K562 (cell line): ENCODE measurements at regions not wholly inside any gene's neighbourhood (a gene's known extent, or its start where the extent isn't known, plus 50 kb on each side); places are given as distances from the start of the nearest gene placed in this dataset.

ENCODE experiments used
- ATAC-seq: fragments of 200-7000 bp; cut with Tn5 transposase; 3 replicates; pipeline ENCODE4 v1.9.1; 2020; ENCODE audit warnings: moderate library complexity
- BruUV-seq: library from RNA; stranded (reverse); fragments of 400-500 nt; replicated peaks from 2 replicates; lab custom pipeline; 2021; lab: Mats Ljungman, UMichigan
- CTCF ChIA-PET: fragments of 300-600 bp; formaldehyde crosslinking; extraction: SDS; loops from one replicate; lab custom pipeline; 2021; ENCODE audit warnings: low intra/inter-chr PET ratio; lab: Yijun Ruan, JAX
- POLR2A ChIA-PET: fragments of 300-600, 350-650 bp; sonication (Branson Sonifier 250); formaldehyde crosslinking; extraction: SDS; loops from one replicate; lab custom pipeline; 2021; ENCODE audit warnings: antibody characterized with exemption, inconsistent platforms; lab: Yijun Ruan, JAX
- DNase-seq, 4 experiments: peaks; one replicate each; pipeline versions ENCODE4 v3.0.0 to v3.0.0-alpha.2; 2011 to 2018; ENCODE audit warnings: low spot score in 3 of 4, mixed read lengths in 3 of 4; ENCODE audit errors: extremely low read depth in 1 of 4
- FAIRE-seq: peaks from 2 replicates; lab custom pipeline; 2011; peaks lifted over from hg19 to GRCh38; lab: Jason Lieb, UNC
- H2AFZ ChIP-seq: 2 replicates; pipeline ENCODE4 v1.6.0; 2011; ENCODE audit warnings: low read depth, low read length, control low read depth, inconsistent platforms
- H3K27ac ChIP-seq: fragments of 200-600 bp; 3 replicates; pipeline ENCODE4 v1.8.0; 2011; ENCODE audit warnings: low read depth, mild to moderate bottlenecking, control low read depth, inconsistent platforms, low read length, moderate library complexity, mixed read lengths; ENCODE audit errors: extremely low read depth
- H3K27me3 ChIP-seq, 2 experiments: fragments of 300-600 bp in 1 of 2; 2 replicates in 1 of 2; 3 replicates in 1 of 2; pipeline versions ENCODE4 v1.6.0 to v1.8.0; 2011; ENCODE audit warnings: inconsistent platforms in 2 of 2, low read length in 2 of 2, mild to moderate bottlenecking in 1 of 2, mixed read lengths in 1 of 2, moderate library complexity in 1 of 2; ENCODE audit not compliant: control insufficient read depth in 2 of 2, insufficient read depth in 2 of 2
- H3K36me3 ChIP-seq: fragments of 300-600 bp; 3 replicates; pipeline ENCODE4 v1.8.0; 2011; ENCODE audit warnings: mild to moderate bottlenecking, low read length, inconsistent platforms; ENCODE audit not compliant: control insufficient read depth, insufficient read depth
- H3K4me1 ChIP-seq, 2 experiments: fragments of 200-600 bp in 1 of 2; replicated peaks in 1 of 2; 2 replicates in 1 of 2; 3 replicates in 1 of 2; pipeline versions ENCODE4 v1.5.1 to v1.8.0; 2011; ENCODE audit warnings: inconsistent platforms in 2 of 2, low read length in 2 of 2, mild to moderate bottlenecking in 1 of 2, mixed read lengths in 1 of 2, moderate library complexity in 1 of 2; ENCODE audit not compliant: control insufficient read depth in 2 of 2, insufficient read depth in 2 of 2
- H3K4me2 ChIP-seq: 2 replicates; pipeline ENCODE4 v1.6.1; 2011; ENCODE audit warnings: low read length, control low read depth, inconsistent platforms, mixed read lengths; ENCODE audit not compliant: insufficient read depth
- H3K4me3 ChIP-seq: fragments of 200-600 bp; sonication (generic), shearing (Covaris generic); 2 replicates; pipeline ENCODE4 v1.5.1; 2016; ENCODE audit warnings: control low read depth, inconsistent platforms
- H3K79me2 ChIP-seq: fragments of 200-600 bp; 3 replicates; pipeline ENCODE4 v1.8.0; 2011; ENCODE audit warnings: low read length, inconsistent platforms; ENCODE audit not compliant: control insufficient read depth, insufficient read depth
- H3K9ac ChIP-seq, 2 experiments: 2 replicates each; pipeline versions ENCODE4 v1.6.0 to v1.6.1; 2011; ENCODE audit warnings: low read depth in 2 of 2, low read length in 2 of 2, control low read depth in 1 of 2, inconsistent platforms in 1 of 2, mild to moderate bottlenecking in 1 of 2, mixed read lengths in 1 of 2; ENCODE audit not compliant: insufficient read depth in 1 of 2
- H3K9me1 ChIP-seq: one replicate; pipeline ENCODE4 v1.6.0; 2011; ENCODE audit warnings: inconsistent platforms, mild to moderate bottlenecking, low read length, moderate library complexity; ENCODE audit not compliant: control insufficient read depth, insufficient read depth
- H3K9me3 ChIP-seq: replicated peaks from 2 replicates; pipeline ENCODE4 v1.5.1; 2011; ENCODE audit warnings: low read depth, low read length, inconsistent platforms; ENCODE audit not compliant: control insufficient read depth, insufficient read depth
- H4K20me1 ChIP-seq: replicated peaks from 2 replicates; pipeline ENCODE4 v1.6.1; 2011; ENCODE audit warnings: low read length, inconsistent platforms, mixed read lengths; ENCODE audit not compliant: control insufficient read depth, insufficient read depth
- ATF6 ChIP-seq: sonication (generic); formaldehyde crosslinking; IDR thresholded peaks from 2 replicates; pipeline ENCODE4 v1.4.0; 2020; ENCODE audit warnings: mild to moderate bottlenecking, missing genetic modification reagents
- DEAF1 ChIP-seq: fragments of 450-650 bp; formaldehyde crosslinking; IDR thresholded peaks from 2 replicates; pipeline ENCODE4 v1.4.0; 2020; ENCODE audit warnings: mild to moderate bottlenecking, moderate library complexity
- DNMT1 ChIP-seq: fragments of 450-650 bp; IDR thresholded peaks from 2 replicates; pipeline ENCODE4 v1.6.1; 2016; ENCODE audit warnings: antibody characterized with exemption, mild to moderate bottlenecking
- EGR1 ChIP-seq: fragments of 450-650 bp; conservative IDR thresholded peaks from 2 replicates; pipeline ENCODE4 v1.6.1; 2017; ENCODE audit warnings: mild to moderate bottlenecking
- FUS ChIP-seq: fragments of 200-400 bp; formaldehyde crosslinking; optimal IDR thresholded peaks from 2 replicates; pipeline ENCODE3; 2017; ENCODE audit warnings: low read depth, low read length
- MXI1 ChIP-seq: IDR thresholded peaks from 2 replicates; pipeline ENCODE4 v1.6.1; 2011; ENCODE audit warnings: low read depth, mild to moderate bottlenecking, improper control_type of control experiment, low read length
- NBN ChIP-seq: fragments of 450-650 bp; IDR thresholded peaks from 2 replicates; pipeline ENCODE4 v1.6.1; 2016; ENCODE audit warnings: low read depth, mild to moderate bottlenecking
- ZNF436 ChIP-seq: fragments of 250-450, 450-650 bp; sonication (Bioruptor Pico); formaldehyde crosslinking; IDR thresholded peaks from 2 replicates; pipeline ENCODE4 v1.7.0; 2020; ENCODE audit warnings: mild to moderate bottlenecking
- ZNF75A ChIP-seq: fragments of 450-650 bp; formaldehyde crosslinking; IDR thresholded peaks from 2 replicates; pipeline ENCODE4 v1.4.0; 2020; ENCODE audit warnings: mild to moderate bottlenecking
- WGBS: fragments of 100-300 bp; shearing (Covaris generic); methylation state at CpG from one replicate; pipeline ENCODE4 v1.1.6; 2016; ENCODE audit warnings: low coverage, mixed read lengths; ENCODE audit not compliant: insufficient coverage; ENCODE audit errors: missing lambda C conversion rate; 5-methylcytosine and 5-hydroxymethylcytosine counted together
- in situ Hi-C: fragments of 300-500 bp; cut with MboI; formaldehyde crosslinking; loops from 4 replicates; pipeline ENCODE4 v1.15.0; 2018; ENCODE audit warnings: inconsistent platforms, mixed read lengths
- intact Hi-C: fragments of 100-400 bp; cut with micrococcal nuclease; formaldehyde crosslinking; loops from 2 replicates; pipeline ENCODE4 v1.14.2; 2022
- TF ChIP-seq, protein P1 (sequence below), 2 experiments: fragments of 450-650 bp in 1 of 2; sonication (generic) in 1 of 2; formaldehyde crosslinking in 1 of 2; IDR thresholded peaks; 2 replicates each; pipeline versions ENCODE4 v1.7.1 to v1.9.0; 2016 to 2022; ENCODE audit warnings: inconsistent platforms in 1 of 2, mild to moderate bottlenecking in 1 of 2, missing genetic modification reagents in 1 of 2

DNA sequence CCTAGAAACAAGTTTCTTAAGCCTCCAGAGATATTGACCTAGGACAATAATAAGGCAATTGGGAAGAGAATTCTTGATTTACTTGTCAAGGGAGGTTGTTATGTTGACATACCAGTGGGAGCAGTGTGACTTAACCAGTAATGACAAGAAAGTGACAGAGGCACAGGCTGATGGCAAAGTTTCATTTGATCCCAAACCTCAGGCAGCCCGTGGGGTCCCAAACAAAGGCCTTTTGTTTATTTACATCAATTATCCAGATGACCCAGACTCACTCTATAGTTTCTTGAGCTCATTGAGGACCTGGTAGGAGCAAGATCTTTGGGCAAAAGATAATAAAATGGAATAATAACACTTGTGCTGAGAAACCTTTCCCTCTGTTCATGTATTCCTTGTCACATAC lies 336.8 kb downstream of the ARL6IP6 start:
- no peaks in the 10 kb centered on the region for H3K27me3 ChIP-seq
- intact Hi-C loops: no loop called here
- TF ChIP-seq ZNF75A (no peak), ZNF436 (CRISPR knock-in tag) (no peak), ATF6 (CRISPR knock-in tag) (no peak), NBN (no peak), EGR1 (no peak), DNMT1 (no peak), DEAF1 (CRISPR knock-in tag) (no peak), MXI1 (no peak), FUS (no peak)
- TF ChIP-seq, protein P1, sequence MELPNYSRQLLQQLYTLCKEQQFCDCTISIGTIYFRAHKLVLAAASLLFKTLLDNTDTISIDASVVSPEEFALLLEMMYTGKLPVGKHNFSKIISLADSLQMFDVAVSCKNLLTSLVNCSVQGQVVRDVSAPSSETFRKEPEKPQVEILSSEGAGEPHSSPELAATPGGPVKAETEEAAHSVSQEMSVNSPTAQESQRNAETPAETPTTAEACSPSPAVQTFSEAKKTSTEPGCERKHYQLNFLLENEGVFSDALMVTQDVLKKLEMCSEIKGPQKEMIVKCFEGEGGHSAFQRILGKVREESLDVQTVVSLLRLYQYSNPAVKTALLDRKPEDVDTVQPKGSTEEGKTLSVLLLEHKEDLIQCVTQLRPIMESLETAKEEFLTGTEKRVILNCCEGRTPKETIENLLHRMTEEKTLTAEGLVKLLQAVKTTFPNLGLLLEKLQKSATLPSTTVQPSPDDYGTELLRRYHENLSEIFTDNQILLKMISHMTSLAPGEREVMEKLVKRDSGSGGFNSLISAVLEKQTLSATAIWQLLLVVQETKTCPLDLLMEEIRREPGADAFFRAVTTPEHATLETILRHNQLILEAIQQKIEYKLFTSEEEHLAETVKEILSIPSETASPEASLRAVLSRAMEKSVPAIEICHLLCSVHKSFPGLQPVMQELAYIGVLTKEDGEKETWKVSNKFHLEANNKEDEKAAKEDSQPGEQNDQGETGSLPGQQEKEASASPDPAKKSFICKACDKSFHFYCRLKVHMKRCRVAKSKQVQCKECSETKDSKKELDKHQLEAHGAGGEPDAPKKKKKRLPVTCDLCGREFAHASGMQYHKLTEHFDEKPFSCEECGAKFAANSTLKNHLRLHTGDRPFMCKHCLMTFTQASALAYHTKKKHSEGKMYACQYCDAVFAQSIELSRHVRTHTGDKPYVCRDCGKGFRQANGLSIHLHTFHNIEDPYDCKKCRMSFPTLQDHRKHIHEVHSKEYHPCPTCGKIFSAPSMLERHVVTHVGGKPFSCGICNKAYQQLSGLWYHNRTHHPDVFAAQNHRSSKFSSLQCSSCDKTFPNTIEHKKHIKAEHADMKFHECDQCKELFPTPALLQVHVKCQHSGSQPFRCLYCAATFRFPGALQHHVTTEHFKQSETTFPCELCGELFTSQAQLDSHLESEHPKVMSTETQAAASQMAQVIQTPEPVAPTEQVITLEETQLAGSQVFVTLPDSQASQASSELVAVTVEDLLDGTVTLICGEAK (IDR thresholded peaks at IDR 0.05): no peak
- TF ChIP-seq, protein P1 (CRISPR knock-in tag; IDR thresholded peaks at IDR 0.05): no peak

More for the DNA sequence above, 336.8 kb downstream of the ARL6IP6 start:
- DNase-seq (no peak), ATAC-seq (no peak), FAIRE-seq (no peak)
- Histone ChIP-seq H3K79me2 (no peaks in the 10 kb centered on the region), H3K4me1 (no peaks in the 10 kb centered on the region), H3K4me3 (no peak overlapping the region), H3K4me2 (no peak overlapping the region), H3K27ac (no peak overlapping the region), H4K20me1 (no peaks in the 10 kb centered on the region), H3K9ac (no peak overlapping the region), H3K9me1 (no peaks in the 10 kb centered on the region), H3K36me3 (no peaks in the 10 kb centered on the region), H2AFZ (no peak overlapping the region), H3K9me3 (peaks cover 2% of the 10 kb centered on the region; the same call in 1 of the 2 replicates)
- BruUV-seq: no TSS peak
- CTCF ChIA-PET: no interaction called here
- WGBS: 0% methylated on average over 1 of the region's 1 CpG
- POLR2A ChIA-PET: no interaction called here
- in situ Hi-C loops: no loop called here
